NB4 (cell line): ENCODE measurements at regions not wholly inside any gene's neighbourhood (a gene's known extent, or its start where the extent isn't known, plus 50 kb on each side); places are given as distances from the start of the nearest gene placed in this dataset.

Experiments used
- POLR2A ChIP-seq: IDR thresholded peaks from 2 replicates; pipeline ENCODE4 v1.6.1; 2011; ENCODE audit warnings: mild to moderate bottlenecking; ENCODE audit not compliant: insufficient read length; ENCODE audit errors: extremely low read depth
- TF ChIP-seq, protein P1 (sequence below): IDR thresholded peaks from one replicate; pipeline ENCODE4 v1.5.1; 2012; ENCODE audit warnings: low read depth, low read length

DNA sequence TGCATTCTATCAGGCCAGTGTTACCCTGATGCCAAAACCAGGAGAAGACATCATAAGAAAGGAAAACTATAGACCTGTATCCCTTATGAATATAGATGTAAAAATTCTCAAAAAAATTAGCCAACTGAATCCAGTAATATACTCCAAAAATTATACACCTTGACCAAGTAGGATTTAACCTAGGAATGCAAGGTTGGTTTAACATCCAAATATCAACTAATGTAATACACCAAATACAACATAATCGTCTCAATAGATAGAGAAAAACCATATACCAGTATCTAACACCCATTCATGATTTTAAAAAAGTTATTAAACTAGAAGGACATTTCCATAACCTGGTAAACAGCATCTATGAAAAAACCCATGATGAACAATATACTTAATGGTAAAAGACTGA, 56.5 kb upstream of the SELENOK start:
- TF ChIP-seq, protein P1, sequence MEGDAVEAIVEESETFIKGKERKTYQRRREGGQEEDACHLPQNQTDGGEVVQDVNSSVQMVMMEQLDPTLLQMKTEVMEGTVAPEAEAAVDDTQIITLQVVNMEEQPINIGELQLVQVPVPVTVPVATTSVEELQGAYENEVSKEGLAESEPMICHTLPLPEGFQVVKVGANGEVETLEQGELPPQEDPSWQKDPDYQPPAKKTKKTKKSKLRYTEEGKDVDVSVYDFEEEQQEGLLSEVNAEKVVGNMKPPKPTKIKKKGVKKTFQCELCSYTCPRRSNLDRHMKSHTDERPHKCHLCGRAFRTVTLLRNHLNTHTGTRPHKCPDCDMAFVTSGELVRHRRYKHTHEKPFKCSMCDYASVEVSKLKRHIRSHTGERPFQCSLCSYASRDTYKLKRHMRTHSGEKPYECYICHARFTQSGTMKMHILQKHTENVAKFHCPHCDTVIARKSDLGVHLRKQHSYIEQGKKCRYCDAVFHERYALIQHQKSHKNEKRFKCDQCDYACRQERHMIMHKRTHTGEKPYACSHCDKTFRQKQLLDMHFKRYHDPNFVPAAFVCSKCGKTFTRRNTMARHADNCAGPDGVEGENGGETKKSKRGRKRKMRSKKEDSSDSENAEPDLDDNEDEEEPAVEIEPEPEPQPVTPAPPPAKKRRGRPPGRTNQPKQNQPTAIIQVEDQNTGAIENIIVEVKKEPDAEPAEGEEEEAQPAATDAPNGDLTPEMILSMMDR = no peak
- no peak for TF ChIP-seq POLR2A
